SJCRH30 (cell line): ENCODE measurements at regions not wholly inside any gene's neighbourhood (a gene's known extent, or its start where the extent isn't known, plus 50 kb on each side); places are given as distances from the start of the nearest gene placed in this dataset.

ENCODE experiments used
- DNase-seq, 2 experiments: peaks; one replicate each; pipeline ENCODE4 v3.0.0-alpha.2; 2015 to 2020
- H3K27ac ChIP-seq: fragments of 250-450 bp; sonication (Bioruptor Pico); 2 replicates; pipeline ENCODE4 v1.5.1; 2020; ENCODE audit warnings: mild to moderate bottlenecking, moderate library complexity
- H3K27me3 ChIP-seq: fragments of 250-450 bp; sonication (Bioruptor Pico); 2 replicates; pipeline ENCODE4 v1.5.1; 2020; ENCODE audit warnings: mild to moderate bottlenecking, moderate library complexity
- H3K36me3 ChIP-seq: fragments of 250-450 bp; sonication (Bioruptor Pico); 2 replicates; pipeline ENCODE4 v1.5.1; 2020; ENCODE audit warnings: mild to moderate bottlenecking, moderate library complexity
- H3K4me1 ChIP-seq: fragments of 250-450 bp; sonication (Bioruptor Pico); 2 replicates; pipeline ENCODE4 v1.5.1; 2020; ENCODE audit warnings: mild to moderate bottlenecking, moderate library complexity
- H3K4me3 ChIP-seq: fragments of 250-450 bp; sonication (Bioruptor Pico); 2 replicates; pipeline ENCODE4 v1.5.1; 2020; ENCODE audit warnings: mild to moderate bottlenecking, moderate library complexity
- H3K9me3 ChIP-seq: fragments of 250-450 bp; sonication (Bioruptor Pico); replicated peaks from 2 replicates; pipeline ENCODE4 v1.5.1; 2020; ENCODE audit warnings: mild to moderate bottlenecking, moderate library complexity

DNA sequence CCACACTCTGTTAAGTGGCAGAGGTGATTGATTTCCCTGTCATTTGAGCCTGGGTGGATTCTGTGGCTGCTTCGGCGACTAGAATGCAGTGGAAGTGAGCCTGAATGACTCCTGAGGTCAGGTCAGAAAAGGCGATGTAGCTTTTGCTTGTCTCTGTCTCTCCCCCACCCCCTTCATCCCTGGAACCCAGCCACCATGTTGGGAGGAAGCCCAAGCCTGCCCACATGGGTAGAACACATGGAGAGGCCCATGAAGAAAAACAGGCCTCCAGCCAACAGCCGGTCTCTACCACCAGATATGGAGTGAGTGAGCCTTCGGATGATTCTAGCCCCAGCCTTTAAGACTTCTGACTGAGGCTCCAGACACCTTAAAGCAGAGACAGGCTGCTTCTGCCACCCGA lies 181.0 kb downstream of the TFAP2C start:
- Histone ChIP-seq H3K4me1 (no peaks in the 10 kb centered on the region), H3K27ac (no peak overlapping the region), H3K9me3 (no peaks in the 10 kb centered on the region), H3K36me3 (no peaks in the 10 kb centered on the region), H3K27me3 (peaks cover 42% of the 10 kb centered on the region), H3K4me3 (no peak overlapping the region)
- no peak for DNase-seq

DNA sequence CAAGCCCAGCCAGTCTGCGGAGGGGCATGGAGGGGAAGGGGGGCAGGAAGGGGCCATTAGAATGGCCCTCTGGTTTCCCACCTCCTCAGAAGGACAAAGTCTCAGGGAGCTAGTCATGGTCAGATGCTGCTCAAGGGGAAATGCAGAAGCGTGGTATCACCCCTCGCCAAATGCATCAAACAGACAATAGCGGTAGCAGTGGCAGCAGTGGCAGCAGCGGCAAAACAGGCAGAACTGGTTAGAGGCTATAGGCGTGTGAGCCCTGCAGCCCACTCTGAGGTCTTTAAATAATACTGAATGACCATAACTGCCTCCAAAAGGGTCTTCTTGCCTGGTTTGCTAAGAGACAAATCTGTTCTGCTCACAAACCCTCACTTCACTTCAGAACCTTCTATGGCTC lies 186.7 kb downstream of the TFAP2C start:
- DNase-seq: no peak
- H3K9me3 ChIP-seq: no peaks in the 10 kb centered on the region
- H3K27me3 ChIP-seq: peaks cover 33% of the 10 kb centered on the region
- no peak overlapping the region for H3K27ac ChIP-seq
- H3K4me1 ChIP-seq: no peaks in the 10 kb centered on the region
- H3K4me3 ChIP-seq: no peak overlapping the region
- H3K36me3 ChIP-seq: no peaks in the 10 kb centered on the region

DNA sequence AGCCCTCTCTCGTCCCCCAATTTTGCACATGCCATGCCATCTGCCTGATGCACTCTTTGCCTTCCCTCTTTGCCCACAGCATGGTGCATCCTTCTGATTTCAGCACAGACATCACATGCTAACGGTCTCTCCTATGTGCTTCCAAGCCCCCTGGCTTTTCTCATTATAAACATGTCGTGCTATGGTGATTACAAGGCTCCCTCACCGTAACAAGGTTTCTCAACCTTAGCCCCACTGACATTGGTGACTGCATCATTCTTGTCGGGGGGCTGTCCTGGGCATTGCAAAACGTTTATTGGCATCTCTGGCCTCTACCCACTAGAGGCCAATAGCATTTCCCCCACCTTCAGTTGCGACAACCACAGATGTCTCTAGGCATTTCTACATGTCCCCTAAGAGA lies 187.2 kb downstream of the TFAP2C start:
- no peak for DNase-seq
- Histone ChIP-seq H3K4me3 (no peak overlapping the region), H3K27me3 (peaks cover 33% of the 10 kb centered on the region), H3K36me3 (no peaks in the 10 kb centered on the region), H3K27ac (no peak overlapping the region), H3K4me1 (no peaks in the 10 kb centered on the region), H3K9me3 (no peaks in the 10 kb centered on the region)

DNA sequence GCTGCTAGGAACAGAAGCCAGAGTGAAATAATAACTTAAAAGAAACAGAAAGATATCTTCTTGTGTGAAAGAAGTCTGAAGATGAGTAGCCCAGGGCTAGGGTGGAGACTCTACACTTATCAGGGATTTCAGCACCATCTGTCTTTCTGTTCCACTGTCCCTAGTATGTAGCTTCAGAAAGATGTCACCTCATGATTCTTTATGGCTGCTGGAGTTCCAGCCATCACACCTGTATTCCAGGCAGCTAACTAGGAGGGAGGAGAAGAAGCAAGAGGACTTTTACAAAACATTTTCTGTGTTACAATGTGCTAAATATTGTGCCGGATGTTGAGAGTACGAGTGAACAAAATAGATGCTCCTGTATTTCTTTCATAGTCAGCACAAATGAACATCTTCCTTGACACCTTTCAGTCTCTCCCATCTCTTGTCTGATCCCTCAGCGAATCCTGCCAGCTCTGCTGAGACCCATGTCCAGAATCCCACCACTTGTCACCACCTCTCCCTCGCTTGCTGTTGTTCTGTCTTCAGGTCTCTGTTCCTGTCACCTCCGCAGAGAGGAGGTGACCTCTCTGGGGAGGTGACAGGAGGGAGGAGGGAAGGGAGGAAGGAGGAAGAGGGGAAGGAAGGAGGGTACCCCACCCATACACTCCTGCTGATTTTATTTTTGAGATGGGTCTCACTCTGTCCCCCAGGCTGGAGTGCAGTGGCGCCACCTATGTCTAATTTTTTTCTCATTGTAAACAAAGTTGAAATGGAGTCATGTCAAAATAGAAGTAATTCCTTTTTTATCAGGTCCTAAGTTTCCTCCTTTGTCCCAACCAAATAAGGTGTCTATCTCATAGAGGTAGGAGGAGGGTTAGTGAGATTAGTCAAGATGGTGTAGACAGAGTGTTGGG lies 188.9 kb downstream of the TFAP2C start:
- no peaks in the 10 kb centered on the region for H3K36me3 ChIP-seq
- no peak overlapping the region for H3K4me3 ChIP-seq
- no peak overlapping the region for H3K27ac ChIP-seq
- no peak for DNase-seq
- no peaks in the 10 kb centered on the region for H3K4me1 ChIP-seq
- H3K27me3 ChIP-seq: peaks cover 28% of the 10 kb centered on the region
- no peaks in the 10 kb centered on the region for H3K9me3 ChIP-seq

DNA sequence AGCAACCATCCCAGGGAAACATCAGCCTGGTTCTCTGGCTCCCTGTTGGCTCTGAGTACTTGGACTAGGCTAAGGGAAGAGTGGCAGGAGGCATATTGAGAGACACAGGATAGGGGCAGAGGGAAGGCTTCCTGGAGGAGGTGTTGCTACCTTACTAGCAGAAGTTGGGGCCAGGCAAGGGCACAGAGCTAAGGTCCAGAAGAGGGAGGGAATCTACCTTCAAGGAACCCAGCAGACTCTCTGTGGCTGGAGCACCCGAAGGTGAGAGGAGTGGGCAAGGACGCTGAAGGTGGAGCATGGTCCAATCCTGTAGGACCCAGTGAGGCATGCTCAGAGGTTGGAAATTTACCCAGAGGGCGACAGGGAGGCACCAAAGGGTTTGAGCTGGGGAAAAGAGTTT lies 191.9 kb downstream of the TFAP2C start:
- DNase-seq: no peak
- no peaks in the 10 kb centered on the region for H3K36me3 ChIP-seq
- H3K27ac ChIP-seq: no peak overlapping the region
- no peaks in the 10 kb centered on the region for H3K4me1 ChIP-seq
- H3K9me3 ChIP-seq: no peaks in the 10 kb centered on the region
- H3K27me3 ChIP-seq: peaks cover 28% of the 10 kb centered on the region
- no peak overlapping the region for H3K4me3 ChIP-seq

DNA sequence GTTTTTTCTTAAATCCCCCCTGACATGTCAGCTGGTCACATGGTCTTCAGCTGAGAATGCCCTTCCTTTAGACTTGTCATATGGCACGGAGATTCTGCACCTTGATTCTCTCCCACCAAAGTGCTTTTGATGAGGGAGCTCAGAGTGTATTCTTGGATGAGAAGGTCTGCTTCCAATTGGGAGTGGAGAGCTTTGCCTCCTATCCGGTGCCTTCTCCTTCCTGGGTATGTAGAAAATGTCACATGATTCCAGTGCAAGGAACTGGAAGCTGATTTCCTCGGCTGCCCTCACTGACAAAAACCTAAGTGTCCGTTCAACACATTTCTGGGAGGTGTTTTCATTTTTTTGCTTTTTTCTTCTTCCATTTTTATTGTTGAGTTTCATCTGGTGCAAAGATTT lies 197.2 kb downstream of the TFAP2C start:
- no peak for DNase-seq
- Histone ChIP-seq H3K36me3 (no peaks in the 10 kb centered on the region), H3K4me3 (no peak overlapping the region), H3K27me3 (peaks cover 43% of the 10 kb centered on the region), H3K4me1 (no peaks in the 10 kb centered on the region), H3K9me3 (no peaks in the 10 kb centered on the region; the same call in 1 of the 2 replicates), H3K27ac (no peak overlapping the region)

DNA sequence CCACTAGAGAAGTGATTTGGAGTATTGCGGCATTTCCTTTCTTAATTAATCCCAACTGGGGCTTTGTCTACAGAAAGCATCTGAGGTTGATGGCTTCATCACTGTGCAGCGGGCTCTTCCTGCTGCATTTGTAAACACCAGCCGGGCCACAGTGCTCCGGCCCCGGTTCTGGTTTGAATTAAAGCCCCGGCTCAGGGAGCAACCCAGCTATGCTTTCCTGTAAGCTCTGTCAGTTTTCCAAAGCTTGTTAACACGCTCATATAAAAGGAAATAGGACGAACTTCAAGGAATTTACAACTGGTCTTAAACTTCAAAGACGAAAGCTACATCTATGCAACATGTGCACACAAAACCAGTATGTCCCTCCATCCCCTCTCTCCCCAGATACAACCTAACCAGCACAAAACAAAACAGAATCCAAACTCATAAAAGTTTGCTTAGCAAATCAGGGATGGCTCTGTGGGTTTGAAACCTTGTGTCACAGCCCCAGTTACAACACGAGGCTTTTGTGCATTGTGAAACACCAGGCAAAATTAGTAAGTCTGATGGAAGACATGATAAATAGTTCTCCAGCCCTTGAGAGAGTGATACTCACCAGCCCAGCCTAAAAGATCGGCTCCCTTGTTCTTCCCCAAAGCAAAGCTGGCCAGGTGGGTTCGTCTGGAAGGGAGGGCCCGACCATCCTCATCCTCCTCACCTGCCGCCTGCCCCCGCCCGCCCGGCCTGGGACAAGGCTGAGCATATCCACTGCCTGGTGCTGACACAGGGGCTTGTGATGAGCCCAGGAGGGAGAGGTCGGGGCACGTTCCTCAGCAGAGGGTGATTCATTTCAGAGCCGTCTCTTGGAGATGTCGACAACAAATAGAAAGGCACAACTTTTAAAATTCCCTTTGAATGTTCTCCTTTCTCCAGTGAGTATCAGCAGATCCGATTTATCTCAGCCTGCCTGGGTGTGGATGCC lies 197.9 kb downstream of the TFAP2C start:
- Histone ChIP-seq H3K9me3 (no peaks in the 10 kb centered on the region; the same call in 1 of the 2 replicates), H3K36me3 (no peaks in the 10 kb centered on the region), H3K4me3 (no peak overlapping the region), H3K4me1 (no peaks in the 10 kb centered on the region), H3K27ac (no peak overlapping the region), H3K27me3 (peaks cover 43% of the 10 kb centered on the region)
- no peak for DNase-seq

DNA sequence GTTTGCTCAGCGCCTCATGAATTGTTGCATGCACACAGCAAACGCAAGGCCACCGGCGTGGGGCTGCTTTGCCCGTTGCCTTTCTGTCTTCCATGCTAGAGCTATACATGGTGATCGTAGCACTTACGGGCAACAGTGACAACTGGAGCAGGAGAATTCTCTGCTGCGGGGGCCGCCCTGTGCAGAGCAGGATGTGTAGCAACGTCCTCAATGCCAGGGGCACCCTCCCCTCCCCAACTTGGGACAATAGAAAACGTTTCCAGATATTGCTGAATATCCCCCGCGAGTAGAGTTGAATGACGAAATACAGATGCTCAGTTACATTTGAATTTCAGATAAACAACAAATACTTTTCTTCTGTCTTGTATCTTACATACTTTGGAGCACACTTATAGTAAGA lies 198.7 kb downstream of the TFAP2C start:
- H3K4me3 ChIP-seq: no peak overlapping the region

DNA sequence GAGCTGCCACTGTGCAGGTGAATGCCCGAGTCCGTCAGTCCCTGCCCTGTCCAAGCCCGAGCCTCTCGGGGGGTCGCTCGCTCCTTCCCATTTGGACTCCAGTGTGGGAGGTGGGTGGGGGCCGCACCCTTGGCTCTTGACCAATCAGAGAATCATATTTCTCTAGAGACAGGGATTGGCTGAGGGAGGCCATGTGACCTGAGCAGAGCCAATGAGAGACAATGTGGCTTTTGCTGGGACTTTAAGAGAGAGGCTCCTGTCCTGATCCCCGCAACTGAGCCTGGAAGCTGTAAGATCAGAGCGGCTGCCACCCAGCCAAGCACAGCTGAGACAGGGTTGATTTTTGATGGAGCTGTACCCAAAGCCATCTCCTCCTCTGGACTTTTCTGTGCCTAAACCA lies 199.3 kb downstream of the TFAP2C start:
- no peak for DNase-seq
- H3K36me3 ChIP-seq: no peaks in the 10 kb centered on the region

More for the DNA sequence above, 198.7 kb downstream of the TFAP2C start:
- H3K27me3 ChIP-seq: peaks cover 46% of the 10 kb centered on the region
- H3K9me3 ChIP-seq: no peaks in the 10 kb centered on the region; the same call in 1 of the 2 replicates
- no peak overlapping the region for H3K27ac ChIP-seq
- DNase-seq: no peak
- H3K4me1 ChIP-seq: no peaks in the 10 kb centered on the region
- no peaks in the 10 kb centered on the region for H3K36me3 ChIP-seq

DNA sequence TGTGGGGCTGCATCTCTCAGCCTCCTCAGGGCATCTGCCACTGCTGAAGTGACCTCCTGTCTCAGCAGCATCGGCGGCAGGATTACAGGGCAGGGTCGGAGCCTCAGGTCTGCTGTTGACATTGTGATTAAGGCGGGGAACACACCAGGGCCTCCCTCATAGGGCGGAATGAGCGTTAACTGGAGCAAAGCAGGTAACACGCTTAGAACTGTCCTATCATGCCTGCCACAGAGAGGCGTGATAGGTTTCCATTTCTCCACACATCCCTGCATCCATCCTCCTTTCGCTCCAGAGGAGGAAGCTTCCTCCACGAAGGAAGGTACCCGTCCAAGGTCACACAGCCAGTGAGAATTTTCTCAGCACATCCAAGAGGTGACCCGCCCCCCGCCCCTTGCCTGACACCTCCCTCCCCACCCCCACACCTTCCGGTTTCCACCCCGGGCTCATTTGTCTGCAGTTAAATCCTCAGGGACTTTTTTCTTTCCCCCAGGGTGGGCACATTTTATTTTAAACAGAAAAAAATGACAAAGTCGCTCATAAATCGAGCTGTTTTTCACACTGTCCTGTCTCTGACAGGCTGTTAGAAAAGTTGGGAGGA lies 200.8 kb downstream of the TFAP2C start:
- DNase-seq: no peak
- Histone ChIP-seq H3K27ac (no peak overlapping the region), H3K36me3 (no peaks in the 10 kb centered on the region), H3K27me3 (peaks cover 55% of the 10 kb centered on the region), H3K9me3 (no peaks in the 10 kb centered on the region; the same call in 1 of the 2 replicates), H3K4me3 (no peak overlapping the region), H3K4me1 (no peaks in the 10 kb centered on the region)

More for the DNA sequence above, 199.3 kb downstream of the TFAP2C start:
- Histone ChIP-seq H3K27me3 (peaks cover 52% of the 10 kb centered on the region), H3K4me1 (no peaks in the 10 kb centered on the region), H3K27ac (no peak overlapping the region), H3K9me3 (no peaks in the 10 kb centered on the region; the same call in 1 of the 2 replicates), H3K4me3 (no peak overlapping the region)

DNA sequence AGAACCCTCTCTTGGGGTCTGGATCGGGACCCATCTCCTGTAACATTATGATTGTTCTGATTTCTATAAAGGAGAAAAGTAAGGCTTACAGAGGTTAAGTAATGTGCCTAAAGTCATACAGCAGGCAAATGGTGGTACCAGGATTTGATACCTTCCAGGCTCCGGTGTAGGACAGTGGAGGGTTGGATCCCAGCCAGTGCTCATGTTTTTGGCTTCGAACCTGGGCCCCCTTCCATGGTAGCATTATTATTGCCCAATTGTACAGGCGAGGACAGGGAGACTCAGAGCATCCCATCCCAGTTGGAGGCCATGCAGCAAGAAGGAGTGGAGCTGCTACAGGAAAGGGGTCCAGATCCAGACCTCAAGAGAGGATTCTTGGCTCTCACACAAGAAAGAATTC lies 202.7 kb downstream of the TFAP2C start:
- H3K4me1 ChIP-seq: no peaks in the 10 kb centered on the region
- H3K27ac ChIP-seq: no peak overlapping the region
- no peaks in the 10 kb centered on the region for H3K36me3 ChIP-seq
- no peaks in the 10 kb centered on the region; the same call in 1 of the 2 replicates for H3K9me3 ChIP-seq
- DNase-seq: no peak
- H3K4me3 ChIP-seq: no peak overlapping the region
- peaks cover 54% of the 10 kb centered on the region for H3K27me3 ChIP-seq

DNA sequence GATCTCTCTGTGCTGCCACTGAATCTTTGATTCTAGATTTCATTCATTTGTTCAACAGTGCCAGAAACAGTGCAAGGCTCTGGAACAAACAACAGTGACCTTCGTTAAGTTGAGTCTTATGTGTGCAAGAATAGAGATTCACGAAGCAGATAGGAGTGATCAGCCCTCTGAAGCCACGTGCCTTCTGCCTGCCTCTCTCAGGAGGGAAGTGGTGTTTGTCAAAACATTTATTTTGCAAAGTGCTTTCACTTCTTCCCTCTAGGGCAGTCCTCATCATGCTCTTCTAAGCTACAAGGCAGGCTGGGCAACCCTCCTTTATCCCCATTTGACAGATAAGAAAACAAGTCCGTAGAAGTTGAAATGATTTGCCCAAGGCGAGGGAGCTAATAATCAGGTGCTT lies 204.3 kb downstream of the TFAP2C start:
- Histone ChIP-seq H3K36me3 (no peaks in the 10 kb centered on the region), H3K4me1 (no peaks in the 10 kb centered on the region), H3K27me3 (peaks cover 38% of the 10 kb centered on the region), H3K27ac (no peak overlapping the region), H3K4me3 (no peak overlapping the region), H3K9me3 (no peaks in the 10 kb centered on the region)
- DNase-seq: no peak

DNA sequence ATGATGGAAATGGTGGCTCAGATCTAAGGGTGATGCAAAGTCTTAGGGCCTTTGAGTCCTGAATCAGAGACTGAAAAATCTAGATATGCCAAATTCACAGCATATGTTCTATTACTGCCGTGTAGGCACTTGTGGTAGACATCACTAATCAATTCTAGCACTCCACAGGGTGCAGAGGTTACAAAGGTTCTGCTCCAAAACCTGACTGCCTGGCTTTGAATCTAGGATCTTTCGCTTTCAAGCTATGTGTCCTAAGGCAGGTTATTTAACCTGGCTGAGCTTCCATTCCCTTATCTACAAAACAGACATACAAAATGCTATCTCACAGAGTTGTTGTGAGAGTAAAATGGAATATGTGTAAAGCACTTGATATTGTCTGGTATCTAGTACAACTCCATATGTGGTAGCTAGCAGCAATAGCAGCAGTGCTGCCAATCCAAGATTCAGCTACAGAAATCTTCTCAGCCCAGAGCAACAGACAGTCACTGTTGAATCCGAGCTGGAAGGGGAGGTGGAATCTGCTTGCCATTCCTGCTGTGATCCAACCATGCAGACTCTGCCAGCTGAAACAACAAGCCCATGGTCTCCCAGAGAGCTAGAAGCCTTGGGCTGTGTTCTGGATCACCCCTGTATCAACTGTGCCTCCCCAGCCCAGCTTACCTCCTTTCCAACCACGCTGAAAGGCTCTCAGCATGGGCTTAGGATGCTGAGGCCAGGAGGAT lies 206.9 kb downstream of the TFAP2C start:
- Histone ChIP-seq H3K36me3 (no peaks in the 10 kb centered on the region), H3K27ac (no peak overlapping the region), H3K4me1 (no peaks in the 10 kb centered on the region), H3K4me3 (no peak overlapping the region), H3K9me3 (no peaks in the 10 kb centered on the region), H3K27me3 (peaks cover 20% of the 10 kb centered on the region)
- peak in 1 of 2 experiments; percentile 30 for DNase-seq

DNA sequence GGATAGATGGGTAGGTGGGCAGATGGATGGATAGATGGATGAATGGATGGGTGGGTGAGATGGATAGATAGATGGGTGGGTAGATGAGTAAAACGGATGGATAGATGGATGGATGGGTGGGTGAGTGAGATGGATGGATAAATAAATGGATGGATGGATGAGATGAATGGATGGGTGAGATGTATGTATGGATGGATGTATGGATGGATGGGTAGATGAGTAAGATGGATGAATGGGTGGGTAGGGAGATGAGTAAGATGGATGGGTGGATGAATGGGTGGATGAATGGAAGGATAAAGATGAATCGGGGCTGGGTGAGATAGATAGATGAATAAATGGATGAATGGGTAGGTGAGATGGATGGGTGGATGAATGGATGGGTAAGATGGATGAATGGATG lies 210.1 kb downstream of the TFAP2C start:
- H3K27ac ChIP-seq: no peak overlapping the region
- no peak overlapping the region for H3K4me3 ChIP-seq

More for the DNA sequence above, 210.1 kb downstream of the TFAP2C start:
- Histone ChIP-seq H3K4me1 (no peaks in the 10 kb centered on the region), H3K9me3 (no peaks in the 10 kb centered on the region), H3K27me3 (peaks cover 5% of the 10 kb centered on the region), H3K36me3 (no peaks in the 10 kb centered on the region)
- no peak for DNase-seq
